Body of pancreas (tissue), 4 donors: ENCODE measurements at regions not wholly inside any gene's neighbourhood (a gene's known extent, or its start where the extent isn't known, plus 50 kb on each side); places are given as distances from the start of the nearest gene placed in this dataset.
A peak's percentile ranks its signal among the peaks of the same experiment; 100 is the strongest.

Source experiments
- ATAC-seq: fragments of 150-250 bp; one replicate; pipeline ENCODE4 v1.9.1; 2016
- DNase-seq, 4 donors: peaks; one replicate each; pipeline ENCODE4 v3.0.0-alpha.2; 2019
- H3K27ac ChIP-seq, 4 donors: fragments of 200-600 bp; sonication (generic); 1 replicate in 3 of 4; 2 replicates in 1 of 4; pipeline versions ENCODE4 v1.5.1 to v1.6.1; 2016 to 2019; ENCODE audit warnings: mild to moderate bottlenecking in 1 of 4, mixed read lengths in 1 of 4, moderate library complexity in 1 of 4
- H3K27me3 ChIP-seq, 2 donors: fragments of 200-600 bp; sonication (generic); one replicate each; pipeline ENCODE4 v1.6.0; 2016; ENCODE audit warnings: mild to moderate bottlenecking in 1 of 2
- H3K36me3 ChIP-seq, 2 donors: fragments of 200-600 bp; sonication (generic); replicated peaks in 1 of 2; 2 replicates each; pipeline ENCODE4 v1.5.1; 2016; ENCODE audit warnings: low read depth in 2 of 2; ENCODE audit not compliant: insufficient read depth in 1 of 2
- H3K4me1 ChIP-seq: fragments of 200-600 bp; sonication (generic); one replicate; pipeline ENCODE4 v1.6.0; 2016
- H3K4me3 ChIP-seq, 2 donors: fragments of 200-600 bp; sonication (generic); 1 replicate in 1 of 2; 2 replicates in 1 of 2; pipeline ENCODE4 v1.5.1; 2016 to 2019
- H3K9me3 ChIP-seq, 3 donors: fragments of 200-600 bp; sonication (generic); 1 replicate in 2 of 3; 2 replicates in 1 of 3; pipeline ENCODE4 v1.5.1; 2016
- CTCF ChIP-seq, 7 experiments: fragments of 450-650 bp in 4 of 7; fragments of 200-600 bp in 3 of 7; sonication (generic) in 3 of 7; IDR thresholded peaks; one replicate each; pipeline ENCODE4 v1.5.1; 2016 to 2019; ENCODE audit warnings: antibody characterized with exemption in 7 of 7
- POLR2A ChIP-seq, 3 donors: fragments of 450-650 bp; IDR thresholded peaks; one replicate each; pipeline ENCODE4 v1.6.1; 2016; ENCODE audit warnings: antibody characterized with exemption in 3 of 3, mild to moderate bottlenecking in 2 of 3
- WGBS, 2 donors: methylation state at CpG; one replicate each; pipeline ENCODE4 v1.1.5; 2017; 5-methylcytosine and 5-hydroxymethylcytosine counted together
- intact Hi-C: fragments of 100-400 bp; cut with DNase I; formaldehyde crosslinking; loops from one replicate; pipeline ENCODE4 v1.15.1; 2023

- Histone ChIP-seq H3K9me3 (no peaks in the 10 kb centered on the region), H3K27ac (no peak overlapping the region), H3K4me3 (no peak overlapping the region), H3K4me1 (peaks cover 13% of the 10 kb centered on the region), H3K27me3 (no peaks in the 10 kb centered on the region), H3K36me3 (no peaks in the 10 kb centered on the region)
- 42 to 58% methylated on average over 4 of the region's 4 CpGs for WGBS, 2 donors
- no peak for ATAC-seq
- no peak for TF ChIP-seq POLR2A (IDR thresholded peaks at IDR 0.05)
- TF ChIP-seq CTCF (IDR thresholded peaks at IDR 0.05), result no peak
- intact Hi-C loops, result no loop called here
- no peak for DNase-seq
These were observed 142.0 kb downstream of the ZNF608 start for GRCh38 chr5:124604419-124604818.

GRCh38 chr5:124602925-124603650 lies 143.4 kb downstream of the ZNF608 start:
- intact Hi-C loops, result no loop called here
- Histone ChIP-seq H3K27me3 (no peaks in the 10 kb centered on the region), H3K9me3 (no peaks in the 10 kb centered on the region), H3K36me3 (no peaks in the 10 kb centered on the region), H3K27ac (peak overlapping the region in 1 of 4 donors; percentile 14), H3K4me3 (no peak overlapping the region), H3K4me1 (peaks cover 23% of the 10 kb centered on the region)
- 96 to 100% methylated on average over 1 of the region's 1 CpG for WGBS, 2 donors
- TF ChIP-seq POLR2A (IDR thresholded peaks at IDR 0.05) (no peak), CTCF (IDR thresholded peaks at IDR 0.05) (no peak)
- no peak for DNase-seq
- no peak for ATAC-seq

- no peak for TF ChIP-seq POLR2A (IDR thresholded peaks at IDR 0.05)
- peak in 1 of 7 experiments; percentile 2 for TF ChIP-seq CTCF (IDR thresholded peaks at IDR 0.05)
- Histone ChIP-seq H3K4me3 (no peak overlapping the region), H3K4me1 (peaks cover 37% of the 10 kb centered on the region), H3K9me3 (no peaks in the 10 kb centered on the region), H3K27ac (peak overlapping the region; percentile 29 to 77 (median 70)), H3K36me3 (no peaks in the 10 kb centered on the region), H3K27me3 (no peaks in the 10 kb centered on the region)
- intact Hi-C loops, result no loop called here
- DNase-seq (peak; percentile 77 to 93 (median 84)), ATAC-seq (peak; percentile 97)
- 10 to 12% methylated on average over 10 of the region's 10 CpGs for WGBS, 2 donors
These were observed 147.1 kb downstream of the ZNF608 start for GRCh38 chr5:124599028-124599973.

GRCh38 chr5:124596595-124597421 lies 149.6 kb downstream of the ZNF608 start:
- peak in 3 of 4 donors; percentile 16 to 54 (median 25) for DNase-seq
- H3K9me3 ChIP-seq, result no peaks in the 10 kb centered on the region
- WGBS, 2 donors, result 36 to 38% methylated on average over 5 of the region's 5 CpGs
- TF ChIP-seq POLR2A (IDR thresholded peaks at IDR 0.05) (no peak), CTCF (IDR thresholded peaks at IDR 0.05) (no peak)
- intact Hi-C loops, result no loop called here
- ATAC-seq, result peak; percentile 36
- H3K4me1 ChIP-seq, result peaks cover 37% of the 10 kb centered on the region
- H3K27ac ChIP-seq, result peak overlapping the region in 2 of 4 donors; percentile 39 to 77
- H3K27me3 ChIP-seq, result no peaks in the 10 kb centered on the region
- no peak overlapping the region for H3K4me3 ChIP-seq
- H3K36me3 ChIP-seq, result no peaks in the 10 kb centered on the region
